ENCODE measurements at regions not wholly inside any gene's neighbourhood (a gene's known extent, or its start where the extent isn't known, plus 50 kb on each side); places are given as distances from the start of the nearest gene placed in this dataset.

DNA sequence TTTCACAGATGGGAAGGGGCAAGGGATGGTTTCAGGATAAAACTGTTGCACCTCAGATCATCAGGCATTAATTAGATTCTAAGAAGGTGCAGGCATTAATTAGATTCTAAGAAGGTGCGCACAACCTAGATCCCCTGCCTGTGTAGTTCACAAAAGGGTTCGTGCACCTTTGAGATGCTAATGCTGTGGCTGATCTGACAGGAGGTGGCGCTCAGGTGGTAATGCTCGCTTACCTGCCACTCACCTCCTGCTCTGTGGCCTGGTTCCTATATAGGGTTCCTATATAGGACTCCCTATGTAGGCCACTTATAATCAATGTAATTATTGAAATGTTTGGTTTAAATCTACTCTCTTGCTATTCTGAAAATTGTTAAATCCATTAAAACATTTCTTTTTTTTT lies 171.0 kb downstream of the MSX2 start:
- Histone ChIP-seq H4K91ac (ENCODE audit: insufficient read depth, low read depth, low read length) (no peak overlapping the region), H3K9me3 (ENCODE audit: control insufficient read depth, insufficient read depth, low read length) (0 out of 2 replicates have a peak, but pooled peaks cover 2% of the 10 kb centered on the region), H3K4me1 (ENCODE audit: control insufficient read depth, insufficient read depth, low read length) (no peaks in the 10 kb centered on the region), H3K79me1 (ENCODE audit: low read depth in 1 of 2, low read length in 2 of 2) (no peaks in the 10 kb centered on the region), H3K27me3 (ENCODE audit: control insufficient read depth, insufficient read depth, low read length) (no peaks in the 10 kb centered on the region), H2BK20ac (ENCODE audit: low read depth, low read length) (no peak overlapping the region), H2BK120ac (ENCODE audit: low read depth, low read length) (no peak overlapping the region), H3K36me3 (ENCODE audit: control insufficient read depth, insufficient read depth, low read length) (no peaks in the 10 kb centered on the region), H3K27ac (ENCODE audit: insufficient read depth, low read length) (no peak overlapping the region), H2AFZ (replicated peaks; ENCODE audit: low read length, poor library complexity) (no peak overlapping the region), H2AK9ac (replicated peaks; ENCODE audit: low read depth, low read length, poor library complexity) (no peak overlapping the region), H3K4me3 (ENCODE audit: insufficient read depth, low read depth, low read length) (no peak overlapping the region), H2BK5ac (ENCODE audit: low read depth, low read length, poor library complexity, severe bottlenecking) (no peak overlapping the region), H3K9me1 (ENCODE audit: insufficient read depth, low read length) (no peaks in the 10 kb centered on the region), H3K4me2 (ENCODE audit: low read depth, low read length) (no peak overlapping the region), H4K8ac (ENCODE audit: low read depth in 2 of 2, low read length in 2 of 2) (no peak overlapping the region), H3K4ac (ENCODE audit: low read depth, low read length) (no peak overlapping the region), H2BK15ac (ENCODE audit: low read depth, low read length) (no peak overlapping the region), H3K14ac (replicated peaks; ENCODE audit: low read depth, low read length) (no peak overlapping the region), H3K23ac (ENCODE audit: low read depth, low read length) (no peak overlapping the region), H4K5ac (ENCODE audit: low read depth, low read length) (no peak overlapping the region), H3K9ac (ENCODE audit: low read depth, low read length) (no peak overlapping the region), H3K56ac (ENCODE audit: extremely low read depth, insufficient read depth, low read length) (no peak overlapping the region), H4K20me1 (ENCODE audit: insufficient read depth, low read length) (no peaks in the 10 kb centered on the region), H3K18ac (ENCODE audit: low read depth, low read length) (no peak overlapping the region), H2AK5ac (ENCODE audit: low read depth, low read length) (no peak overlapping the region)
- TF ChIP-seq POLR2A (IDR thresholded peaks at IDR 0.05; ENCODE audit: low read depth, low read length), result no peak
- no peak for TF ChIP-seq BHLHE40 (IDR thresholded peaks at IDR 0.05; ENCODE audit: low read depth, low read length)
- no peak for TF ChIP-seq MAFK (IDR thresholded peaks at IDR 0.05; ENCODE audit: low read depth, low read length)
- TF ChIP-seq RCOR1 (IDR thresholded peaks at IDR 0.05; ENCODE audit: insufficient replicate concordance, low read length), result no peak
- TF ChIP-seq SMC3 (IDR thresholded peaks at IDR 0.05; ENCODE audit: low read depth, low read length), result no peak
- no peak for TF ChIP-seq NFE2L2 (IDR thresholded peaks at IDR 0.05; ENCODE audit: low read depth, low read length)
- no peak for TF ChIP-seq CHD1 (IDR thresholded peaks at IDR 0.05; ENCODE audit: low read depth, low read length)
- no peak for TF ChIP-seq CEBPB (IDR thresholded peaks at IDR 0.05; ENCODE audit: low read depth, low read length)
- TF ChIP-seq FOS (IDR thresholded peaks at IDR 0.05; ENCODE audit: low read depth, low read length), result no peak
- TF ChIP-seq MAZ (IDR thresholded peaks at IDR 0.05; ENCODE audit: borderline replicate concordance, low read depth, low read length), result no peak
- TF ChIP-seq, protein P1, sequence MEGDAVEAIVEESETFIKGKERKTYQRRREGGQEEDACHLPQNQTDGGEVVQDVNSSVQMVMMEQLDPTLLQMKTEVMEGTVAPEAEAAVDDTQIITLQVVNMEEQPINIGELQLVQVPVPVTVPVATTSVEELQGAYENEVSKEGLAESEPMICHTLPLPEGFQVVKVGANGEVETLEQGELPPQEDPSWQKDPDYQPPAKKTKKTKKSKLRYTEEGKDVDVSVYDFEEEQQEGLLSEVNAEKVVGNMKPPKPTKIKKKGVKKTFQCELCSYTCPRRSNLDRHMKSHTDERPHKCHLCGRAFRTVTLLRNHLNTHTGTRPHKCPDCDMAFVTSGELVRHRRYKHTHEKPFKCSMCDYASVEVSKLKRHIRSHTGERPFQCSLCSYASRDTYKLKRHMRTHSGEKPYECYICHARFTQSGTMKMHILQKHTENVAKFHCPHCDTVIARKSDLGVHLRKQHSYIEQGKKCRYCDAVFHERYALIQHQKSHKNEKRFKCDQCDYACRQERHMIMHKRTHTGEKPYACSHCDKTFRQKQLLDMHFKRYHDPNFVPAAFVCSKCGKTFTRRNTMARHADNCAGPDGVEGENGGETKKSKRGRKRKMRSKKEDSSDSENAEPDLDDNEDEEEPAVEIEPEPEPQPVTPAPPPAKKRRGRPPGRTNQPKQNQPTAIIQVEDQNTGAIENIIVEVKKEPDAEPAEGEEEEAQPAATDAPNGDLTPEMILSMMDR (conservative IDR thresholded peaks at IDR 0.05; ENCODE audit: low read depth, low read length), result no peak
- no peak for TF ChIP-seq RFX5 (IDR thresholded peaks at IDR 0.05; ENCODE audit: low read depth, low read length)
- no peak for TF ChIP-seq ELK1 (IDR thresholded peaks at IDR 0.05; ENCODE audit: borderline replicate concordance, low read depth, low read length)
- TF ChIP-seq RAD21 (IDR thresholded peaks at IDR 0.05; ENCODE audit: low read length), result no peak
- no peak for TF ChIP-seq MXI1 (IDR thresholded peaks at IDR 0.05; ENCODE audit: borderline replicate concordance, low read depth, low read length)
- TF ChIP-seq, protein P2, sequence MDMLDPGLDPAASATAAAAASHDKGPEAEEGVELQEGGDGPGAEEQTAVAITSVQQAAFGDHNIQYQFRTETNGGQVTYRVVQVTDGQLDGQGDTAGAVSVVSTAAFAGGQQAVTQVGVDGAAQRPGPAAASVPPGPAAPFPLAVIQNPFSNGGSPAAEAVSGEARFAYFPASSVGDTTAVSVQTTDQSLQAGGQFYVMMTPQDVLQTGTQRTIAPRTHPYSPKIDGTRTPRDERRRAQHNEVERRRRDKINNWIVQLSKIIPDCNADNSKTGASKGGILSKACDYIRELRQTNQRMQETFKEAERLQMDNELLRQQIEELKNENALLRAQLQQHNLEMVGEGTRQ (IDR thresholded peaks at IDR 0.05; ENCODE audit: low read depth, low read length), result no peak
- POLR2A ChIA-PET (ENCODE audit: unreplicated experiment), result no interaction called here
- CTCF ChIA-PET, result no interaction called here
- DNase-seq, result no peak
- no TSS peak for BruUV-seq (replicated peaks)
- intact Hi-C loops (cut with micrococcal nuclease), result no loop called here
- no peak for ATAC-seq (ENCODE audit: low read depth)
- WGBS, 2 experiments (ENCODE audit: extremely low coverage in 2 of 2, insufficient read length in 1 of 2), result no CpG with 5 or more reads among the region's 4 CpGs
- dilution Hi-C loops (cut with HindIII; ENCODE audit: low sequenced_read_pairs, unreplicated experiment), result no loop called here
- in situ Hi-C loops (cut with MboI; ENCODE audit: low sequenced_read_pairs), result no loop called here
